ENCODE measurements at regions not wholly inside any gene's neighbourhood (a gene's known extent, or its start where the extent isn't known, plus 50 kb on each side); places are given as distances from the start of the nearest gene placed in this dataset.

DNA sequence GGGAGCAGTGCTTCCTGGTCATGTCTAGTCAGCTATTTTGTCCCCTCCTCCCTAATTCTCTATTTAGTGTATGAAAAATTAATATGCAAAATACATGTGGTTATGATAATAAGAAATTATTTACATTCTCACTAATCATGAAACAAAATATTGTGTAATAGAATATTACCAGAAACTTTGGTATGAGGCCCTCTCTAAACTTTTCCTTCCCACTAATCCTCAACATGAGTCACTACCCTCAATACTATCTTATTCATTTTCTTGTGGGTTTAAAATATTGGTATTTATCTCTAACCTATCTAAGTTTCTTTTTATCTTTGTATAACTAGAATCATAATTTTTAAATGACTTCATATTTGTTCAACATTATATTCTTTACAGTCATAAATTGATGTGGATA is 545.9 kb upstream of the PTPRD start:
- TF ChIP-seq, protein P1, sequence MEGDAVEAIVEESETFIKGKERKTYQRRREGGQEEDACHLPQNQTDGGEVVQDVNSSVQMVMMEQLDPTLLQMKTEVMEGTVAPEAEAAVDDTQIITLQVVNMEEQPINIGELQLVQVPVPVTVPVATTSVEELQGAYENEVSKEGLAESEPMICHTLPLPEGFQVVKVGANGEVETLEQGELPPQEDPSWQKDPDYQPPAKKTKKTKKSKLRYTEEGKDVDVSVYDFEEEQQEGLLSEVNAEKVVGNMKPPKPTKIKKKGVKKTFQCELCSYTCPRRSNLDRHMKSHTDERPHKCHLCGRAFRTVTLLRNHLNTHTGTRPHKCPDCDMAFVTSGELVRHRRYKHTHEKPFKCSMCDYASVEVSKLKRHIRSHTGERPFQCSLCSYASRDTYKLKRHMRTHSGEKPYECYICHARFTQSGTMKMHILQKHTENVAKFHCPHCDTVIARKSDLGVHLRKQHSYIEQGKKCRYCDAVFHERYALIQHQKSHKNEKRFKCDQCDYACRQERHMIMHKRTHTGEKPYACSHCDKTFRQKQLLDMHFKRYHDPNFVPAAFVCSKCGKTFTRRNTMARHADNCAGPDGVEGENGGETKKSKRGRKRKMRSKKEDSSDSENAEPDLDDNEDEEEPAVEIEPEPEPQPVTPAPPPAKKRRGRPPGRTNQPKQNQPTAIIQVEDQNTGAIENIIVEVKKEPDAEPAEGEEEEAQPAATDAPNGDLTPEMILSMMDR (IDR thresholded peaks at IDR 0.05; ENCODE audit: extremely low read depth in 1 of 2, insufficient read depth in 1 of 2, low read depth in 1 of 2, low read length in 2 of 2) = no peak
- TF ChIP-seq EZH2 (IDR thresholded peaks at IDR 0.05; ENCODE audit: borderline replicate concordance, low read depth, low read length, severe bottlenecking) = no peak
- TF ChIP-seq POLR2AphosphoS5 (IDR thresholded peaks at IDR 0.05; ENCODE audit: insufficient read depth, low read depth, low read length) = no peak
- no peak for TF ChIP-seq POLR2A (IDR thresholded peaks at IDR 0.05; ENCODE audit: low read depth, low read length)
